ENCODE measurements at regions not wholly inside any gene's neighbourhood (a gene's known extent, or its start where the extent isn't known, plus 50 kb on each side); places are given as distances from the start of the nearest gene placed in this dataset.
A peak's percentile ranks its signal among the peaks of the same experiment; 100 is the strongest.

GRCh38 chr7:4527988-4528636, 154.0 kb upstream of the FOXK1 start:
- POLR2A ChIA-PET, result no interaction called here
- TF ChIP-seq ZNF143 (CRISPR knock-in tag; IDR thresholded peaks at IDR 0.05) (no peak), CREB5 (CRISPR knock-in tag; IDR thresholded peaks at IDR 0.05) (no peak), NFXL1 (CRISPR knock-in tag; IDR thresholded peaks at IDR 0.05) (no peak), SMARCB1 (IDR thresholded peaks at IDR 0.05; ENCODE audit: insufficient read length, low read depth) (no peak), NFIC (IDR thresholded peaks at IDR 0.05) (peak; percentile 50), JUN (IDR thresholded peaks at IDR 0.05; ENCODE audit: borderline replicate concordance, low read depth, low read length) (no peak), JUN (CRISPR knock-in tag; IDR thresholded peaks at IDR 0.05; ENCODE audit: borderline replicate concordance) (no peak)
- ATAC-seq (no peak), FAIRE-seq (no peak), DNase-seq (ENCODE audit: extremely low read depth in 1 of 4, low spot score in 3 of 4) (peak in 1 of 4 experiments; percentile 8)
- Histone ChIP-seq H3K9me3 (replicated peaks; ENCODE audit: control insufficient read depth, insufficient read depth, low read depth, low read length) (no peaks in the 10 kb centered on the region), H2AFZ (ENCODE audit: low read depth, low read length) (no peak overlapping the region), H3K9me1 (ENCODE audit: control insufficient read depth, insufficient read depth, low read length) (no peaks in the 10 kb centered on the region), H3K9ac (ENCODE audit: insufficient read depth in 1 of 2, low read depth in 2 of 2, low read length in 2 of 2) (no peak overlapping the region), H3K4me2 (ENCODE audit: insufficient read depth, low read length) (no peak overlapping the region), H3K4me3 (no peak overlapping the region), H3K27me3 (ENCODE audit: control insufficient read depth in 2 of 2, insufficient read depth in 2 of 2, low read length in 2 of 2) (peaks cover 0 to 4% of the 10 kb centered on the region in 2 experiments; a peak in 1 of 5 replicates), H3K36me3 (ENCODE audit: control insufficient read depth, insufficient read depth, low read length) (no peaks in the 10 kb centered on the region), H3K27ac (ENCODE audit: extremely low read depth, low read depth, low read length) (no peak overlapping the region), H3K4me1 (replicated peaks in 1 of 2; ENCODE audit: control insufficient read depth in 2 of 2, insufficient read depth in 2 of 2, low read length in 2 of 2) (no peaks in the 10 kb centered on the region), H3K79me2 (ENCODE audit: control insufficient read depth, insufficient read depth, low read length) (no peaks in the 10 kb centered on the region), H4K20me1 (replicated peaks; ENCODE audit: control insufficient read depth, insufficient read depth, low read length) (no peaks in the 10 kb centered on the region)
- intact Hi-C loops (cut with micrococcal nuclease), result no loop called here
- 1% methylated on average over 8 of the region's 8 CpGs for WGBS (ENCODE audit: insufficient coverage, low coverage, missing lambda C conversion rate)
- no TSS peak for BruUV-seq (replicated peaks)
- CTCF ChIA-PET (ENCODE audit: low intra/inter-chr PET ratio), result no interaction called here
- in situ Hi-C loops (cut with MboI), result no loop called here

All from K562 (cell line).